OCI-LY1 (cell line): ENCODE measurements at regions not wholly inside any gene's neighbourhood (a gene's known extent, or its start where the extent isn't known, plus 50 kb on each side); places are given as distances from the start of the nearest gene placed in this dataset.

ENCODE experiments used
- H2AFZ ChIP-seq: fragments of 200-600 bp; sonication (generic), shearing (Covaris generic); 2 replicates; pipeline ENCODE4 v1.6.0; 2014; ENCODE audit warnings: antibody characterized with exemption, mild to moderate bottlenecking, low read length
- H3F3A ChIP-seq: fragments of 200-600 bp; sonication (generic), shearing (Covaris generic); 2 replicates; pipeline ENCODE4 v1.6.0; 2014; ENCODE audit warnings: mild to moderate bottlenecking, antibody characterized with exemption, low read length, moderate library complexity; ENCODE audit not compliant: insufficient read depth
- H3K27ac ChIP-seq: fragments of 200-600 bp; sonication (generic); 2 replicates; pipeline ENCODE4 v1.5.1; 2014; ENCODE audit warnings: low read length, mixed run types, mild to moderate bottlenecking, low read depth; ENCODE audit not compliant: poor library complexity, severe bottlenecking
- H3K27me3 ChIP-seq: fragments of 200-600 bp; sonication (generic); 2 replicates; pipeline ENCODE4 v1.6.0; 2014; ENCODE audit warnings: antibody characterized with exemption, mild to moderate bottlenecking, low read length, moderate library complexity; ENCODE audit not compliant: insufficient read depth
- H3K36me3 ChIP-seq: fragments of 200-600 bp; sonication (generic); 2 replicates; pipeline ENCODE4 v1.6.1; 2014; ENCODE audit warnings: mild to moderate bottlenecking, antibody characterized with exemption, low read length, moderate library complexity, mixed read lengths; ENCODE audit not compliant: insufficient read depth
- H3K4me1 ChIP-seq: fragments of 200-600 bp; sonication (generic); 2 replicates; pipeline ENCODE4 v1.5.1; 2014; ENCODE audit warnings: mild to moderate bottlenecking, low read length, moderate library complexity; ENCODE audit not compliant: insufficient read depth, severe bottlenecking
- H3K4me2 ChIP-seq: fragments of 200-600 bp; sonication (generic), shearing (Covaris generic); 2 replicates; pipeline ENCODE4 v1.6.1; 2014; ENCODE audit warnings: low read length
- H3K4me3 ChIP-seq: fragments of 200-600 bp; sonication (generic); 2 replicates; pipeline ENCODE4 v1.5.1; 2014; ENCODE audit warnings: low read length, low read depth, mild to moderate bottlenecking, mixed read lengths; ENCODE audit not compliant: poor library complexity, severe bottlenecking
- H3K79me2 ChIP-seq: fragments of 200-600 bp; shearing (Covaris generic); 2 replicates; pipeline ENCODE4 v1.6.1; 2016; ENCODE audit warnings: mixed run types, low read length, mixed read lengths; ENCODE audit not compliant: insufficient read depth
- H3K9ac ChIP-seq: fragments of 200-600 bp; sonication (generic), shearing (Covaris generic); 2 replicates; pipeline ENCODE4 v1.6.1; 2014; ENCODE audit warnings: mild to moderate bottlenecking, low read length, mixed read lengths
- H3K9me2 ChIP-seq: fragments of 200-600 bp; sonication (generic), shearing (Covaris generic); 2 replicates; pipeline ENCODE4 v1.6.1; 2014; ENCODE audit warnings: low read depth, mild to moderate bottlenecking, low read length, mixed read lengths
- H3K9me3 ChIP-seq: fragments of 200-600 bp; shearing (Covaris generic); 2 replicates; pipeline ENCODE4 v1.6.1; 2014; ENCODE audit warnings: low read length, mixed read lengths
- H4K20me1 ChIP-seq: fragments of 200-600 bp; sonication (generic), shearing (Covaris generic); 2 replicates; pipeline ENCODE4 v1.6.0; 2016; ENCODE audit warnings: mild to moderate bottlenecking, low read length; ENCODE audit not compliant: insufficient read depth
- CTCF ChIP-seq: fragments of 200-600 bp; sonication (generic), shearing (Covaris generic); IDR thresholded peaks from 2 replicates; pipeline ENCODE4 v1.5.1; 2017; ENCODE audit warnings: mild to moderate bottlenecking, antibody characterized with exemption, low read length, moderate library complexity, mixed read lengths
- EZH2 ChIP-seq: fragments of 200-600 bp; sonication (generic), shearing (Covaris generic); IDR thresholded peaks from 2 replicates; pipeline ENCODE4 v1.8.0; 2017; ENCODE audit warnings: borderline replicate concordance, mixed run types, mild to moderate bottlenecking, antibody characterized with exemption, low read length, moderate library complexity, mixed read lengths

GRCh38 chr13:109971456-109972090 lies 185.2 kb upstream of the IRS2 start:
- no peaks in the 10 kb centered on the region for H3K9me3 ChIP-seq
- no peaks in the 10 kb centered on the region for H3F3A ChIP-seq
- H3K27ac ChIP-seq, result no peak overlapping the region
- no peaks in the 10 kb centered on the region for H4K20me1 ChIP-seq
- no peak overlapping the region for H2AFZ ChIP-seq
- no peaks in the 10 kb centered on the region for H3K36me3 ChIP-seq
- no peaks in the 10 kb centered on the region for H3K79me2 ChIP-seq
- H3K9ac ChIP-seq, result no peak overlapping the region
- H3K27me3 ChIP-seq, result no peaks in the 10 kb centered on the region; the same call in 1 of the 2 replicates
- no peaks in the 10 kb centered on the region for H3K4me1 ChIP-seq
- no peak overlapping the region for H3K4me3 ChIP-seq
- no peaks in the 10 kb centered on the region for H3K9me2 ChIP-seq
- TF ChIP-seq CTCF (no peak), EZH2 (no peak)
- H3K4me2 ChIP-seq, result no peak overlapping the region

- Histone ChIP-seq H3K9me2 (no peaks in the 10 kb centered on the region), H3F3A (no peaks in the 10 kb centered on the region), H4K20me1 (no peaks in the 10 kb centered on the region), H3K36me3 (no peaks in the 10 kb centered on the region), H3K4me3 (no peak overlapping the region), H3K27me3 (no peaks in the 10 kb centered on the region; the same call in 1 of the 2 replicates), H3K4me1 (no peaks in the 10 kb centered on the region), H3K79me2 (no peaks in the 10 kb centered on the region), H2AFZ (no peak overlapping the region), H3K9me3 (no peaks in the 10 kb centered on the region), H3K9ac (no peak overlapping the region), H3K4me2 (no peak overlapping the region), H3K27ac (no peak overlapping the region)
- TF ChIP-seq CTCF (no peak), EZH2 (no peak)
Measured at GRCh38 chr13:109971006-109971405, 184.6 kb upstream of the IRS2 start.

- H3K4me3 ChIP-seq, result no peak overlapping the region
- H3K9me2 ChIP-seq, result no peaks in the 10 kb centered on the region
- no peak overlapping the region for H3K4me2 ChIP-seq
- no peaks in the 10 kb centered on the region for H3K4me1 ChIP-seq
- H3F3A ChIP-seq, result no peaks in the 10 kb centered on the region
- no peaks in the 10 kb centered on the region for H3K79me2 ChIP-seq
- no peak for TF ChIP-seq EZH2
- TF ChIP-seq CTCF, result no peak
- no peak overlapping the region for H2AFZ ChIP-seq
- H4K20me1 ChIP-seq, result no peaks in the 10 kb centered on the region
- H3K36me3 ChIP-seq, result no peaks in the 10 kb centered on the region
- no peaks in the 10 kb centered on the region for H3K9me3 ChIP-seq
- H3K27ac ChIP-seq, result no peak overlapping the region
- no peak overlapping the region for H3K9ac ChIP-seq
- no peaks in the 10 kb centered on the region; the same call in 1 of the 2 replicates for H3K27me3 ChIP-seq
Measured at GRCh38 chr13:109968876-109969577, 182.6 kb upstream of the IRS2 start.
